ENCODE measurements at regions not wholly inside any gene's neighbourhood (a gene's known extent, or its start where the extent isn't known, plus 50 kb on each side); places are given as distances from the start of the nearest gene placed in this dataset.

- TF ChIP-seq CTCF (IDR thresholded peaks at IDR 0.05) (no peak), EP300 (IDR thresholded peaks at IDR 0.05) (no peak), POLR2A (IDR thresholded peaks at IDR 0.05) (no peak)
Observed at GRCh38 chr3:127133971-127134370, 59.0 kb upstream of the PRR23E start.

Measured in ovary (tissue), 3 donors.